IgD-negative memory B cell (primary cell): ENCODE measurements at regions not wholly inside any gene's neighbourhood (a gene's known extent, or its start where the extent isn't known, plus 50 kb on each side); places are given as distances from the start of the nearest gene placed in this dataset.
"Not testable (repeated sequence)": the region's sequence is repeated elsewhere in the genome, so short reads cannot be mapped to it uniquely, and the experiment has no call there.

Source experiments
- H3K27ac Mint-ChIP-seq, 3 donors: one replicate each; pipeline ENCODE4 v1.8.0; 2020 to 2022; ENCODE audit warnings: mild to moderate bottlenecking in 3 of 3, mixed read lengths in 3 of 3, moderate library complexity in 1 of 3
- H3K27me3 Mint-ChIP-seq: one replicate; pipeline ENCODE4 v1.8.0; 2021; ENCODE audit warnings: mixed read lengths
- H3K36me3 Mint-ChIP-seq: one replicate; pipeline ENCODE4 v1.8.0; 2020; ENCODE audit warnings: mild to moderate bottlenecking, mixed read lengths
- H3K4me1 Mint-ChIP-seq, 3 donors: one replicate each; pipeline ENCODE4 v1.8.0; 2020 to 2022; ENCODE audit warnings: mixed read lengths in 3 of 3, mild to moderate bottlenecking in 1 of 3
- H3K4me3 Mint-ChIP-seq, 4 donors: one replicate each; pipeline ENCODE4 v1.8.0; 2020 to 2022; ENCODE audit warnings: mild to moderate bottlenecking in 4 of 4, mixed read lengths in 4 of 4, moderate library complexity in 3 of 4
- H3K9me3 Mint-ChIP-seq, 3 donors: one replicate each; pipeline ENCODE4 v1.8.0; 2020 to 2021; ENCODE audit warnings: mixed read lengths in 3 of 3, mild to moderate bottlenecking in 1 of 3

DNA sequence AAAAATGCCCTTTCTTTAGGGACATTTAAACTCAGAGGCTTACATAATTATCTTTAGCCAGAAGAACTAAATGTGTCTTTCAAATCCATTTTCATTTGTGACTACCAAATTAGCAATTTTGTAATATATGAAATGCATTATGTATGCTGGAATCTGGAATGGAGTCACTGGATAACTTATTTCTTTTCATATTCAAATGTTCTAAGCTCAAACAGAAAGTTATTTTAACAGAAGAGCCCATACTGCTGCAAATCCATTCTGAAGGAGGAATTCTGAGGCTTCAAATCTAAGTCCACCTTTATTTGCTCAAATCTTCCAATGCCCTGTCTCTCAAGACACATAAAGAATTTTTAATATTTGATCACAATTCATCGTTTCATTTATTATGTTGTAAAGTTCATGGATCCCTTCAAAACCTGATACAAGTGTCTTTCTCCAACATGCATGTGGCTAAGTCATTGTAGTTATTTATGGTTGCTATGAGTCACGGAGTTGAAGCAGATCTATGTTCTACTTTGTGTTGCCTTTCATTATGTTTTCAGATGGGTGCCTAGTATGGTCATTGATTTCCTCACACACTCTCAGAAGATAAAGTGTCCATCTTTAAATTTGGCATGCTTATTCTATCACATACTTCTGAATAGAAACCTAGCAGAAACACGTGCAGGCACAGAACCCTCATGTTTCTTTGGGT, 214.8 kb upstream of the GCFC2 start:
- Mint-ChIP-seq H3K27me3 (no peaks in the 10 kb centered on the region), H3K36me3 (no peaks in the 10 kb centered on the region), H3K27ac (no peak overlapping the region), H3K9me3 (peaks cover 0 to 2% (median 0%) of the 10 kb centered on the region in 3 donors), H3K4me1 (no peaks in the 10 kb centered on the region), H3K4me3 (no peak overlapping the region)

DNA sequence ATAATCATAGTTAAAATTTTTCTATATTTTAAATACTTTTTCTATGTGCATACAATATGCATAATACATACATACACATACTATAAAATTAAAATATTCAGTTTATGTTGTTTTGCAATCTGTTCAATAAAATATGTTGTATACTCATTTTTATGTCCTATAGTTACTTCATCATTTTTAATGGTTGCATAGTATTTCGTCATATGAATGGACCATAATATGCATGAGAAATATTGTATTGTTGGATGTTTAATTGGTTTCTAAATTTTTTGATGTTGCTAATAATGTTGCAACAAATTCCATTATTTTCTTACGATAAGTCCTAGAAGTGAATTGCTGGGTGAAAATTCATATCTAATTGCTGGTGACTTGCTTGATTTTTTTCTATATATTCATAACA, 211.5 kb upstream of the GCFC2 start:
- Mint-ChIP-seq H3K4me3 (no peak overlapping the region), H3K27ac (no peak overlapping the region), H3K27me3 (no peaks in the 10 kb centered on the region), H3K36me3 (no peaks in the 10 kb centered on the region), H3K9me3 (no peaks in the 10 kb centered on the region), H3K4me1 (no peaks in the 10 kb centered on the region)

DNA sequence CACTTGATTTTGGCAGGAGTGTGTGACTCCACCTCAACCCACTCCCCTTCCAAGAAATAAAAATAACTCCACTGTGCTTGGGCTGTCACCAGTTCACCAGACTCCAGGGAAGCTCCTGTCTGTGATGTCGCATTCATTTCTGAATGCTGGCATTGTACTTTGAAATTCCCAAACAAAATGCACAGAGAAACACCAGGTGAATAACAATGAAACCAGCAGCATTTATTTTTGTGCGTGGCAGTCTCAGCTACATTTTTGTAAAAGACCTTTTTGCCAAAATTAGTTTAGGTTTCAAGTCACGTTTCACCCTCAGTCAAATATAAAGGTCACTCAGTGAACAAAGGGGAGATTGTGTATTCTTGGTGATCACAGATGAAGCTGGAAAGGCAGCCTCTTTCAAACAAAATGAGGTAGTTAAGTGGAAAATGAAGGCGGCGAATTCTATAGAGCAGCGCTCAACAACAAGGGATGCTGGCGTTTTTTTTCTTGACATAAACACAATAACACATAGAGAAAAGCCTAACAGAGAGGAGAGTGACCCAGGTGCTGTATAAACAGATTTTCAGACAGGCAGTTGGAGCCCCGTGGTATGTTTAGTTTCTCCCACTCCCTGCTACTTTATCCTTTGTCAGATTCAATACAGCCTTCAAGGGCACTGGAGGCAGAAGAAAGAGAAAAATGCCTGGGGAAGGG, 210.3 kb upstream of the GCFC2 start:
- H3K9me3 Mint-ChIP-seq, result no peaks in the 10 kb centered on the region
- H3K4me1 Mint-ChIP-seq, result no peaks in the 10 kb centered on the region
- H3K4me3 Mint-ChIP-seq, result no peak overlapping the region
- no peak overlapping the region for H3K27ac Mint-ChIP-seq
- no peaks in the 10 kb centered on the region for H3K36me3 Mint-ChIP-seq
- no peaks in the 10 kb centered on the region for H3K27me3 Mint-ChIP-seq

DNA sequence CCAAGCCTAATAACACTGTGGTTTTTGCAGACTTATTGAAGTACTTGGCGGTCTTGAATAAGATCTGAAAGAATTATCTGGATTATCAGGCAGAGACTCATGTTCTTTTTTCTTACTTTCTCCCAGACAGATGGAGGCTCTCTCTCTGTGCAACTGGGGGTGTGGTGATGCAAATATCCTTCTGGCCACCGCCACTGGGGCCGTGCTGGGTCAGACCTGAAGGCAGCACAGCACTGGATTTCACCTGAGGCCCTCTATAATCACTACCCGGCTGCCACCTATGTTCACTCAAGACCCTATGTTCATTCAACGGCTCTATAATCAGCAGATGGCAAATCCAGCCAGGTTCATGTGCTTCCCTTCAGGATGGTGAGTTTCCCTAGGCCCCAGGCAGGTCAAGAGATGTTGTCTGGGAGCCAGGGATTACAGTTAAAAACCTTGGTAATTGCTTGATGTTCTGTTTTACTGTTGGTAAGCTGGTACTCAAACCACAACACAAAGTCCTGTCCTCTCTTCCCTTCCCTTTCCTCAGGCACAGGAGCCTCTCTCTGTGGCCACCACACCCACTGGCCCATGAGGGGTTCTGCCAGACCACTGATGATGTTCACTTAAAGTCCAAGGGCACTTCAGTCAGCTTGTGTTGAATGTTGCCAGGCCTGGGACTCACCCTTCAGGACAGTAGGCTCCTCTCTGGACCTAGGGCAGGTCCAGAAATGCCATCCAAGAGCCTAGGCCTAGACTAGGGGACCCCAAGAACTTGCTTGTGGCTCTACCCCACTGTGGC, 205.3 kb upstream of the GCFC2 start:
- Mint-ChIP-seq H3K4me1 (no peaks in the 10 kb centered on the region), H3K36me3 (no peaks in the 10 kb centered on the region), H3K27ac (no peak overlapping the region), H3K27me3 (no peaks in the 10 kb centered on the region), H3K4me3 (peak overlapping the region in 1 of 4 donors; percentile 23), H3K9me3 (peaks cover 0 to 1% (median 0%) of the 10 kb centered on the region in 3 donors)

GRCh38 chr2:75896779-75897366, 186.2 kb upstream of the GCFC2 start:
- Mint-ChIP-seq H3K9me3 (peaks cover 0 to 4% (median 3%) of the 10 kb centered on the region in 3 donors), H3K27me3 (no peaks in the 10 kb centered on the region), H3K4me3 (no peak overlapping the region), H3K4me1 (no peaks in the 10 kb centered on the region), H3K36me3 (no peaks in the 10 kb centered on the region), H3K27ac (no peak overlapping the region)

GRCh38 chr2:75894170-75894569, 183.5 kb upstream of the GCFC2 start:
- no peak overlapping the region for H3K27ac Mint-ChIP-seq
- no peaks in the 10 kb centered on the region for H3K27me3 Mint-ChIP-seq
- H3K36me3 Mint-ChIP-seq, result no peaks in the 10 kb centered on the region
- no peaks in the 10 kb centered on the region for H3K4me1 Mint-ChIP-seq
- H3K9me3 Mint-ChIP-seq, result peaks cover 0 to 6% (median 3%) of the 10 kb centered on the region in 3 donors
- H3K4me3 Mint-ChIP-seq, result no peak overlapping the region

- H3K9me3 Mint-ChIP-seq, result peaks cover 0 to 4% (median 3%) of the 10 kb centered on the region in 3 donors
- H3K4me1 Mint-ChIP-seq, result no peaks in the 10 kb centered on the region
- no peak overlapping the region for H3K4me3 Mint-ChIP-seq
- H3K27ac Mint-ChIP-seq, result no peak overlapping the region
- no peaks in the 10 kb centered on the region for H3K27me3 Mint-ChIP-seq
- H3K36me3 Mint-ChIP-seq, result no peaks in the 10 kb centered on the region
These were observed 181.8 kb upstream of the GCFC2 start for GRCh38 chr2:75892490-75892889.

DNA sequence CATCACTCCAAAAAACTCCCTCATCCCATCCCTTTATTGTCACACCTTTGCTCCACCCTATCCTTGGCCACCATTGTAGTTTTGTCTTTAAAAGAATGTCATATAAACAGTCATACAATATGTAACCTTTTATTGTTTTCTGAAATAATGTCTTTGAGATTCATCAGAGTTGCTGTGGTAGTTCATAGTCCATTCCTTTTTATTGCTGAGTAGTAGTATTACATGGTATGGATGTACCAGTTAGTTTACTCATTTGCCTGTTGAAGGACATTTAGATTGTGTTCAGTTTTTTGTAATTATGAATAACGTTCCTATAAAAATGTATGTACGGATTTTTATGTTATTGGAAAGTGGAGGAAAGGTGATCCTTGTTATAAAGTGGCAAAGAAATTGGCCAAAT, 171.8 kb upstream of the GCFC2 start:
- peaks cover 1% of the 10 kb centered on the region for H3K36me3 Mint-ChIP-seq
- no peak overlapping the region for H3K4me3 Mint-ChIP-seq
- H3K27ac Mint-ChIP-seq, result no peak overlapping the region
- H3K4me1 Mint-ChIP-seq, result no peaks in the 10 kb centered on the region
- H3K27me3 Mint-ChIP-seq, result no peaks in the 10 kb centered on the region
- peaks cover 0 to 4% (median 2%) of the 10 kb centered on the region in 3 donors for H3K9me3 Mint-ChIP-seq

- H3K27me3 Mint-ChIP-seq, H3K9me3 Mint-ChIP-seq, H3K27ac Mint-ChIP-seq, H3K4me1 Mint-ChIP-seq, H3K4me3 Mint-ChIP-seq, H3K36me3 Mint-ChIP-seq: not testable (repeated sequence)
These were observed 164.9 kb upstream of the GCFC2 start for GRCh38 chr2:75875606-75876005.

DNA sequence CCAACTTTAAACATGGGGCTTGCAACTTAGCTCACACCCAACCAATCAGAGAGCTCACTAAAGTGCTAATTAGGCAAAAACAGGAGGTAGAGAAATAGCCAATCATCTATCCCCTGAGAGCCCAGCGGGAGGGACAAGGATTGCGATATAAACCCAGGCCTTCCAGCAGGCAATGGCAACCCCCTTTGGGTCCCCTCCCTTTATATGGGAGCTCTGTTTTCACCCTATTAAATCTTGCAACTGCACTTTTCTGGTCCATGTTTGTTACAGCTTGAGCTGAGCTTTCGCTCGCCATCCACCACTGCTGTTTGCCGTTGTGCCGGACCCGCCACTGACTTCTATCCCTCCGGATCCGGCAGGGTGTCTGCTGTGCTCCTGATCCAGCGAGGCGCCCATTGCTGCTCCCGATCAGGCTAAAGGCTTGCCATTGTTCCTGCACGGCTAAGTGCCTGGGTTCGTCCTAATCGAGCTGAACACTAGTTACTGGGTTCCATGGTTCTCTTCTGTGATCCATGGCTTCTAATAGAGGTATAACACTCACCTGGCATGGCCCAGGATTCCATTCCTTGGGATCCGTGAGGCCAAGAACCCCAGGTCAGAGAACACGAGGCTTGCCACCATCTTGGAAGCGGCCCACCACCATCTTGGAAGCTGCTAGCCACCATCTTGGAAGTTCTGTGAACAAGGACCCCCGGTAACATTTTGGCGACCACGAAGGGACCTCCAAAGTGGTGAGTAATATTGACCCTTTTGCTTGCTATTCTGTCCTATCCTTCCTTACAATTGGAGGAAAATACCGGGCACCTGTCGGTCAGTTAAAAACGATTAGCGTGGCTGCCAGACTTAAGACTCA, 161.3 kb upstream of the GCFC2 start:
- H3K27me3 Mint-ChIP-seq, H3K9me3 Mint-ChIP-seq, H3K36me3 Mint-ChIP-seq, H3K4me1 Mint-ChIP-seq, H3K4me3 Mint-ChIP-seq, H3K27ac Mint-ChIP-seq: not testable (repeated sequence)

DNA sequence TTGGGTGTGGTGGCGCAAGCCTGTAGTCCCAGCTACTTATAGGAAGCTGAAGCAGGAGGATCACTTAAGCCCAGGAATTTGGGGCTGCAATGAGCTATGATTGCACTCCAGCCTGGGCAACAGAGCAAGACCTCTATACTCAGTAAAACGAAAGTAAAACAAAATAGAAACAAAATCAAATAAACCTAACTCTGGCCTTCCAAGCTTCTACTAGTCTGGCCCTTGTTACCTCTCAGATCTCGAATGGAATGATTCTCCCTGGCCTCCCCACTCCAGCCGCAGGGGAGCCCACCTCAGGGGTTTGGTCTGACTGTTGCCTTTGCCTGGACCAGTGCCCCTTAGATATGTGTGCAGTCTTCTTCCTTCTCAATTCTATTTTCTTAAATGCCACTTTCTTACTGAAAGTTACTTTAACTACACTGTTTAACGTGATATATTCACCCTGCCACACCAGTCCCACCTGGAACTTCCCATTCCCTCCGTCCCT, 160.0 kb upstream of the GCFC2 start:
- Mint-ChIP-seq H3K4me1 (peaks cover 0 to 1% (median 0%) of the 10 kb centered on the region in 3 donors), H3K27ac (no peak overlapping the region), H3K4me3 (peak overlapping the region in 1 of 4 donors; percentile 15), H3K27me3 (no peaks in the 10 kb centered on the region), H3K36me3 (peaks cover 2% of the 10 kb centered on the region), H3K9me3 (peaks cover 0 to 2% (median 0%) of the 10 kb centered on the region in 3 donors)

- Mint-ChIP-seq H3K4me1 (peaks cover 0 to 1% (median 0%) of the 10 kb centered on the region in 3 donors), H3K27ac (no peak overlapping the region), H3K9me3 (peaks cover 0 to 3% (median 0%) of the 10 kb centered on the region in 3 donors), H3K27me3 (no peaks in the 10 kb centered on the region), H3K36me3 (peaks cover 2% of the 10 kb centered on the region), H3K4me3 (no peak overlapping the region)
These were observed 159.4 kb upstream of the GCFC2 start for GRCh38 chr2:75870133-75870532.

- Mint-ChIP-seq H3K4me3 (no peak overlapping the region), H3K27me3 (peaks cover 1% of the 10 kb centered on the region), H3K27ac (no peak overlapping the region), H3K4me1 (no peaks in the 10 kb centered on the region), H3K9me3 (peaks cover 0 to 5% (median 0%) of the 10 kb centered on the region in 3 donors), H3K36me3 (peaks cover 2% of the 10 kb centered on the region)
These were observed 155.0 kb upstream of the GCFC2 start for GRCh38 chr2:75865702-75866101.

GRCh38 chr2:75865083-75865482, 154.4 kb upstream of the GCFC2 start:
- no peaks in the 10 kb centered on the region for H3K4me1 Mint-ChIP-seq

More at GRCh38 chr2:75865083-75865482, 154.4 kb upstream of the GCFC2 start:
- no peak overlapping the region for H3K4me3 Mint-ChIP-seq
- peaks cover 0 to 5% (median 0%) of the 10 kb centered on the region in 3 donors for H3K9me3 Mint-ChIP-seq
- H3K36me3 Mint-ChIP-seq, result peaks cover 2% of the 10 kb centered on the region
- no peak overlapping the region for H3K27ac Mint-ChIP-seq
- H3K27me3 Mint-ChIP-seq, result peaks cover 1% of the 10 kb centered on the region
